Fibroblast of lung (primary cell): ENCODE measurements at regions not wholly inside any gene's neighbourhood (a gene's known extent, or its start where the extent isn't known, plus 50 kb on each side); places are given as distances from the start of the nearest gene placed in this dataset.

Experiments
- EZH2 ChIP-seq: IDR thresholded peaks from 2 replicates; pipeline ENCODE4 v1.5.1; 2012; ENCODE audit warnings: low read length, control low read depth, mild to moderate bottlenecking; ENCODE audit errors: missing control alignments
- TF ChIP-seq, protein P1 (sequence below), 2 donors: IDR thresholded peaks in 1 of 2; conservative IDR thresholded peaks in 1 of 2; 1 replicate in 1 of 2; 2 replicates in 1 of 2; pipeline ENCODE4 v1.5.1; 2011 to 2012; ENCODE audit warnings: low read length in 2 of 2, control low read depth in 1 of 2, inconsistent platforms in 1 of 2, low read depth in 1 of 2, mild to moderate bottlenecking in 1 of 2

GRCh38 chr7:40965016-40965415, 737.9 kb downstream of the INHBA start:
- TF ChIP-seq, protein P1, sequence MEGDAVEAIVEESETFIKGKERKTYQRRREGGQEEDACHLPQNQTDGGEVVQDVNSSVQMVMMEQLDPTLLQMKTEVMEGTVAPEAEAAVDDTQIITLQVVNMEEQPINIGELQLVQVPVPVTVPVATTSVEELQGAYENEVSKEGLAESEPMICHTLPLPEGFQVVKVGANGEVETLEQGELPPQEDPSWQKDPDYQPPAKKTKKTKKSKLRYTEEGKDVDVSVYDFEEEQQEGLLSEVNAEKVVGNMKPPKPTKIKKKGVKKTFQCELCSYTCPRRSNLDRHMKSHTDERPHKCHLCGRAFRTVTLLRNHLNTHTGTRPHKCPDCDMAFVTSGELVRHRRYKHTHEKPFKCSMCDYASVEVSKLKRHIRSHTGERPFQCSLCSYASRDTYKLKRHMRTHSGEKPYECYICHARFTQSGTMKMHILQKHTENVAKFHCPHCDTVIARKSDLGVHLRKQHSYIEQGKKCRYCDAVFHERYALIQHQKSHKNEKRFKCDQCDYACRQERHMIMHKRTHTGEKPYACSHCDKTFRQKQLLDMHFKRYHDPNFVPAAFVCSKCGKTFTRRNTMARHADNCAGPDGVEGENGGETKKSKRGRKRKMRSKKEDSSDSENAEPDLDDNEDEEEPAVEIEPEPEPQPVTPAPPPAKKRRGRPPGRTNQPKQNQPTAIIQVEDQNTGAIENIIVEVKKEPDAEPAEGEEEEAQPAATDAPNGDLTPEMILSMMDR (conservative IDR thresholded peaks at IDR 0.05 in 1 of 2, IDR thresholded peaks at IDR 0.05 in 1 of 2; ENCODE audit: low read depth in 1 of 2, low read length in 2 of 2) = no peak
- no peak for TF ChIP-seq EZH2
